MM.1S (cell line): ENCODE measurements at regions not wholly inside any gene's neighbourhood (a gene's known extent, or its start where the extent isn't known, plus 50 kb on each side); places are given as distances from the start of the nearest gene placed in this dataset.

Experiments used
- EZH2 ChIP-seq: fragments of 300-600 bp; sonication (generic); optimal IDR thresholded peaks from 2 replicates; pipeline ENCODE3; 2017; ENCODE audit warnings: low read depth, mild to moderate bottlenecking, antibody characterized with exemption, low read length, mixed read lengths
- EZH2phosphoT487 ChIP-seq: fragments of 300-600 bp; sonication (generic); IDR thresholded peaks from 2 replicates; pipeline ENCODE4 v1.6.1; 2018; ENCODE audit warnings: antibody characterized with exemption, low read length
- TF ChIP-seq, protein P1 (sequence below): fragments of 300-600 bp; sonication (generic); IDR thresholded peaks from 2 replicates; pipeline ENCODE4 v1.5.1; 2016; ENCODE audit warnings: antibody characterized with exemption, low read length, mixed read lengths

DNA sequence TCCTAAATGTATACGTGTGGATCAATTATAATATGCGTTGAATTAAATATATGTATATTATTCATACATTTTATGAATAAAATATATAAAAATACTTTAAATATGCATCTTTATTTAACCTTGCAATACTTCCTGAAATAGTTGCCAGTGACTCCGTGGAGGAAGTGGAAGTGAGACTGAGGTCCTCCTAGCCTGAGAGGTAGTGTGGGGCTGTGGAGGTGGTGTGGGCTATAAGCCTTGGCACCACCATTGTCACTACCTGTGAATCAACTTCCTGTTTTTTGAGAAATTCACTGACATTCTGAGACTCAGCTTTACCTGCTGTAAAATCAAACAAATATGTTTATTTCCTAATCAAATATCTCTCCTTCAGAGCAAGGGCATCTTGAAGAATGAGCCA, 514.2 kb downstream of the VRK1 start:
- no peak for TF ChIP-seq EZH2
- TF ChIP-seq, protein P1, sequence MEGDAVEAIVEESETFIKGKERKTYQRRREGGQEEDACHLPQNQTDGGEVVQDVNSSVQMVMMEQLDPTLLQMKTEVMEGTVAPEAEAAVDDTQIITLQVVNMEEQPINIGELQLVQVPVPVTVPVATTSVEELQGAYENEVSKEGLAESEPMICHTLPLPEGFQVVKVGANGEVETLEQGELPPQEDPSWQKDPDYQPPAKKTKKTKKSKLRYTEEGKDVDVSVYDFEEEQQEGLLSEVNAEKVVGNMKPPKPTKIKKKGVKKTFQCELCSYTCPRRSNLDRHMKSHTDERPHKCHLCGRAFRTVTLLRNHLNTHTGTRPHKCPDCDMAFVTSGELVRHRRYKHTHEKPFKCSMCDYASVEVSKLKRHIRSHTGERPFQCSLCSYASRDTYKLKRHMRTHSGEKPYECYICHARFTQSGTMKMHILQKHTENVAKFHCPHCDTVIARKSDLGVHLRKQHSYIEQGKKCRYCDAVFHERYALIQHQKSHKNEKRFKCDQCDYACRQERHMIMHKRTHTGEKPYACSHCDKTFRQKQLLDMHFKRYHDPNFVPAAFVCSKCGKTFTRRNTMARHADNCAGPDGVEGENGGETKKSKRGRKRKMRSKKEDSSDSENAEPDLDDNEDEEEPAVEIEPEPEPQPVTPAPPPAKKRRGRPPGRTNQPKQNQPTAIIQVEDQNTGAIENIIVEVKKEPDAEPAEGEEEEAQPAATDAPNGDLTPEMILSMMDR, result no peak
- no peak for TF ChIP-seq EZH2phosphoT487
